H1 (cell line): ENCODE measurements at regions not wholly inside any gene's neighbourhood (a gene's known extent, or its start where the extent isn't known, plus 50 kb on each side); places are given as distances from the start of the nearest gene placed in this dataset.

ENCODE experiments used
- ASH2L ChIP-seq: fragments of 200-600, 300-600 bp; sonication (generic); IDR thresholded peaks from one replicate; pipeline ENCODE4 v1.7.1; 2017; ENCODE audit warnings: low read length
- PHF8 ChIP-seq: fragments of 200-600 bp; sonication (generic); conservative IDR thresholded peaks from 2 replicates; pipeline ENCODE4 v1.7.1; 2012; ENCODE audit warnings: low read depth, mild to moderate bottlenecking, inconsistent platforms, low read length, moderate library complexity
- POLR2A ChIP-seq, 2 experiments: IDR thresholded peaks; 1 replicate in 1 of 2; 2 replicates in 1 of 2; pipeline ENCODE4 v1.6.1; 2011; ENCODE audit warnings: low read depth in 2 of 2, low read length in 2 of 2, mild to moderate bottlenecking in 2 of 2; ENCODE audit errors: control extremely low read depth in 1 of 2
- YY1 ChIP-seq: IDR thresholded peaks from 2 replicates; pipeline ENCODE4 v1.6.1; 2011; ENCODE audit warnings: low read depth, mild to moderate bottlenecking, low read length

- no peak for TF ChIP-seq PHF8
- no peak for TF ChIP-seq ASH2L
- TF ChIP-seq POLR2A (IDR thresholded peaks at IDR 0.05; ENCODE audit: control extremely low read depth in 1 of 2, low read depth in 2 of 2, low read length in 2 of 2), result no peak
- no peak for TF ChIP-seq YY1
- TF ChIP-seq, all 59 proteins: peak for 0
Observed at GRCh38 chr11:130645164-130645842, 196.9 kb downstream of the ADAMTS15 start (continued).
